ENCODE measurements at regions not wholly inside any gene's neighbourhood (a gene's known extent, or its start where the extent isn't known, plus 50 kb on each side); places are given as distances from the start of the nearest gene placed in this dataset.

GRCh38 chr12:9273276-9273675, 65.1 kb upstream of the PZP start (continued):
- no peak for TF ChIP-seq RFX5 (IDR thresholded peaks at IDR 0.05; ENCODE audit: borderline replicate concordance, low read depth, low read length)
- TF ChIP-seq SP4 (IDR thresholded peaks at IDR 0.05; ENCODE audit: low read length) = no peak
- TF ChIP-seq CREB1 (IDR thresholded peaks at IDR 0.05) = no peak
- no peak for TF ChIP-seq ASH2L (IDR thresholded peaks at IDR 0.05; ENCODE audit: low read length)
- TF ChIP-seq POLR2AphosphoS5 (IDR thresholded peaks at IDR 0.05; ENCODE audit: low read depth, low read length) = no peak
